ENCODE measurements at regions not wholly inside any gene's neighbourhood (a gene's known extent, or its start where the extent isn't known, plus 50 kb on each side); places are given as distances from the start of the nearest gene placed in this dataset.

DNA sequence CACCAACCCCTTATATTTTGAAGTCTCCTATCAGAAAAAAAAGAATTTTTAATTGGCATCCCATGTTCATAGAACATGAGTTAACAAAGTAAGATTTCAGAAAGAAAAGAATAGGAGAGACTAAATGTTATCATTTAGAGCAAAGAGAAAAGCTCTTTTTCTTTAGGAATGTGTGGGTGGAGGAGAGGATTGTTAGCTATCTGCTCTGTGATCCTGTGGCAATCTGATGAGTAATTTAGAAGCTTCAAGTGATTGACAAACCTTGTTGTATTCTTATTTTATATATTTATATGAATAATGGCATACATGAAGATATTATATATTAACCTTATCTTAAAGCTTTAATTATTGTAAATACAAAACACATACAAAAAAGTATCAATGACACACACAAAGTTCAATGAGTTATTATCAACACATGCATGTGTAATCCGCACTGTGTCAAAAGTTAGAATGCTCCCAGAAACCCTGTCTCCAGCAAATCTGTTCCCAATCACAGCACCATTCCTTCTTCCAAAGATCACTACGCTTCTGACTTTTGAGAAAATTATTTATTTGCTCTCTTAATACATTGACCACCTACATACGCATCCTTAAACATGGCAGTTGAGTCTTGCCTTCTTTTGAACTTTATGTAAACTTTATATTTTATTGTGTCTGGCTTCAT, 907.4 kb downstream of the MCTP2 start:
- TF ChIP-seq, protein P1, sequence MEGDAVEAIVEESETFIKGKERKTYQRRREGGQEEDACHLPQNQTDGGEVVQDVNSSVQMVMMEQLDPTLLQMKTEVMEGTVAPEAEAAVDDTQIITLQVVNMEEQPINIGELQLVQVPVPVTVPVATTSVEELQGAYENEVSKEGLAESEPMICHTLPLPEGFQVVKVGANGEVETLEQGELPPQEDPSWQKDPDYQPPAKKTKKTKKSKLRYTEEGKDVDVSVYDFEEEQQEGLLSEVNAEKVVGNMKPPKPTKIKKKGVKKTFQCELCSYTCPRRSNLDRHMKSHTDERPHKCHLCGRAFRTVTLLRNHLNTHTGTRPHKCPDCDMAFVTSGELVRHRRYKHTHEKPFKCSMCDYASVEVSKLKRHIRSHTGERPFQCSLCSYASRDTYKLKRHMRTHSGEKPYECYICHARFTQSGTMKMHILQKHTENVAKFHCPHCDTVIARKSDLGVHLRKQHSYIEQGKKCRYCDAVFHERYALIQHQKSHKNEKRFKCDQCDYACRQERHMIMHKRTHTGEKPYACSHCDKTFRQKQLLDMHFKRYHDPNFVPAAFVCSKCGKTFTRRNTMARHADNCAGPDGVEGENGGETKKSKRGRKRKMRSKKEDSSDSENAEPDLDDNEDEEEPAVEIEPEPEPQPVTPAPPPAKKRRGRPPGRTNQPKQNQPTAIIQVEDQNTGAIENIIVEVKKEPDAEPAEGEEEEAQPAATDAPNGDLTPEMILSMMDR (IDR thresholded peaks at IDR 0.05): no peak
- no peak for TF ChIP-seq POLR2A (IDR thresholded peaks at IDR 0.05)
- Histone ChIP-seq H3K9me3 (no peaks in the 10 kb centered on the region), H3K27me3 (no peaks in the 10 kb centered on the region), H3K4me3 (no peak overlapping the region), H3K4me1 (no peaks in the 10 kb centered on the region), H3K36me3 (no peaks in the 10 kb centered on the region), H3K27ac (no peak overlapping the region)
- no peak for DNase-seq
- intact Hi-C loops (cut with DNase I): no loop called here
- WGBS, 2 donors: 80 to 82% methylated on average over 3 of the region's 3 CpGs

DNA sequence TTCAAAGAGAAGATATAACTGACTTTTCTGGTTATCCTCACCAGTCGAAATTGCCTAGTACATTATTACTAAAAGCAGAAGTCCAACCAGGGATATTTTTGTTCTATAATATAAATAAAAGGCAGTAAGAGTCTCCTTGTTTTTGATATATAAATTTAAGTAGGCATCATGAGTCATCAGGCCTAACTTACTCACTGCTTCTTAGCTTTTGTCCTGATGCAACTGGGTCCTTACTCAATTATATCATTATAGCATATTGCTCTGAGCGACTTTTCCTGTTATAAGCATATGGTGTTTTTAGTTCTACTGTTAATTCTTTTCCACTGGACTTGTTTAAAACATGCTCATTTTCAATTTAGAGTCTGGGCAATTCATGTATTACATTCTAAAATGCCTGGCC, 910.1 kb downstream of the MCTP2 start:
- intact Hi-C loops (cut with DNase I): no loop called here
- Histone ChIP-seq H3K4me1 (no peaks in the 10 kb centered on the region), H3K9me3 (no peaks in the 10 kb centered on the region), H3K27me3 (no peaks in the 10 kb centered on the region), H3K27ac (no peak overlapping the region), H3K4me3 (no peak overlapping the region), H3K36me3 (no peaks in the 10 kb centered on the region)
- TF ChIP-seq POLR2A (IDR thresholded peaks at IDR 0.05): no peak
- TF ChIP-seq, protein P1 (IDR thresholded peaks at IDR 0.05): no peak
- 55 to 56% methylated on average over 2 of the region's 2 CpGs for WGBS, 2 donors
- no peak for DNase-seq

DNA sequence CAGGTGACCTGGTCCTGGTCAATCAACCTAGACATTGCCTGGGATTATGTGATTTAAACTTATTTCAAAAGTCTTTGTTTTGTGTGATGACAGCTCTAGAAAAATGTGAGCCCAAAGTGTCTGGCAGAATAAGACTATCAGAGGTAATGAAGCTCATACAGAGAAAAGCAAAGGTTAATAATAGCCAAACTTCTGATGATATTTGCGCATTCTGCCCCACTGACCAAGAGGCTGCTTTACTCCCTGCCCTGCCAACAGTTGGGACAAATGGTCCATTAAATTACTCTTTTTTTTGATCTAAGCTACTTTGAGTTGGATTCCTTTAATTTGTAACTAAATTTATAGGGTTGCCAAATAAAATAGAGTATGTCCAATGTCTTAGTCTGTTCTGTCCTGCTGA, 911.2 kb downstream of the MCTP2 start:
- H3K27ac ChIP-seq: no peak overlapping the region
- H3K36me3 ChIP-seq: no peaks in the 10 kb centered on the region
- no peak for DNase-seq
- intact Hi-C loops (cut with DNase I): no loop called here
- H3K27me3 ChIP-seq: no peaks in the 10 kb centered on the region
- WGBS, 2 donors: 92 to 100% methylated on average over 1 of the region's 1 CpG
- TF ChIP-seq, protein P1 (IDR thresholded peaks at IDR 0.05): no peak
- TF ChIP-seq POLR2A (IDR thresholded peaks at IDR 0.05): no peak
- no peaks in the 10 kb centered on the region for H3K4me1 ChIP-seq
- H3K9me3 ChIP-seq: no peaks in the 10 kb centered on the region
- no peak overlapping the region for H3K4me3 ChIP-seq

DNA sequence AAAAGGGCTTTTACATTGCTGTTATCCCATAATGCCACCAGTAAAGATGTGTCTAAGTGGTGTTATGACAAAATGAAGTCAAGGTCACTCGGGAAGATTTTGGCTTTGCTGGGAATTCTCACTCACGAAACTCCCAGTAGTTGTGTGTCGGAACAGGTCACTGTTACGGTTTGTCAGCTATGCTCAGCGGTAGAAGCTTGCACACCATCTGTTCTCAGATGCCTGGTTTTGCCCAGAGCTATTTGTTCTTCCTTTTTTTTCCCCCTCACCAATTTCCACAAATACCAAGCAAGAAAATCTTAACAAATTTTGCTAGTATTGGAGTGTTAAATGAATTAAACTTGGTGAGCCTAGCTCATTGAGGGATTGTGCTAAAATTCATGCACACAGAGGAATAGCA, 915.1 kb downstream of the MCTP2 start:
- intact Hi-C loops (cut with DNase I): no loop called here
- H3K27ac ChIP-seq: no peak overlapping the region
- no peaks in the 10 kb centered on the region for H3K9me3 ChIP-seq
- WGBS, 2 donors: 83 to 88% methylated on average over 5 of the region's 5 CpGs
- H3K4me3 ChIP-seq: no peak overlapping the region
- no peaks in the 10 kb centered on the region for H3K4me1 ChIP-seq
- H3K36me3 ChIP-seq: no peaks in the 10 kb centered on the region
- DNase-seq: no peak
- H3K27me3 ChIP-seq: no peaks in the 10 kb centered on the region
- TF ChIP-seq, protein P1 (IDR thresholded peaks at IDR 0.05): no peak
- TF ChIP-seq POLR2A (IDR thresholded peaks at IDR 0.05): no peak

DNA sequence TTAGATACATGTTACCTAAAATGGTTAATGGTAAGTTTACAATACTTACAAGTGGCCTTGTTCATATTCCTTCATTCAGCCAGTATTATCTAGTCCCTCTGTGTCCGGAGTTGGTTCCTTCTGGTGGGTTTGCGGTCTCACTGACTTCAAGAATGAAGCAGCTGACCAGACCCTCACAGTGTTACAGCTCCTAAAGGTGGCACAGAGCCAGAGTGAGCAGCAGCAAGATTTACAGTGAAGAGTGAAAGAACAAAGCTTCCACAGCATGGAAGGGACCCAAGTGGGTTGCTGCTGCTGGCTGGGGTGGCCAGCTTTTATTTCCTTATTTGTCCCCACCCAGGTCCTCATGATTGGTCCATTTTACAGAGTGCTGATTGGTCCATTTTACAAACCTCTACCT, 916.8 kb downstream of the MCTP2 start:
- no peak for TF ChIP-seq POLR2A (IDR thresholded peaks at IDR 0.05)
- TF ChIP-seq, protein P1 (IDR thresholded peaks at IDR 0.05): no peak
- intact Hi-C loops (cut with DNase I): no loop called here
- 79 to 82% methylated on average over 2 of the region's 2 CpGs for whole genome bisulfite sequencing, 2 donors

More for the DNA sequence above, 916.8 kb downstream of the MCTP2 start:
- no peak overlapping the region for H3K4me3 ChIP-seq
- no peaks in the 10 kb centered on the region for H3K9me3 ChIP-seq
- no peaks in the 10 kb centered on the region for H3K27me3 ChIP-seq
- no peaks in the 10 kb centered on the region for H3K4me1 ChIP-seq
- H3K27ac ChIP-seq: no peak overlapping the region
- DNase-seq: no peak
- no peaks in the 10 kb centered on the region for H3K36me3 ChIP-seq
